ENCODE measurements at regions not wholly inside any gene's neighbourhood (a gene's known extent, or its start where the extent isn't known, plus 50 kb on each side); places are given as distances from the start of the nearest gene placed in this dataset.

DNA sequence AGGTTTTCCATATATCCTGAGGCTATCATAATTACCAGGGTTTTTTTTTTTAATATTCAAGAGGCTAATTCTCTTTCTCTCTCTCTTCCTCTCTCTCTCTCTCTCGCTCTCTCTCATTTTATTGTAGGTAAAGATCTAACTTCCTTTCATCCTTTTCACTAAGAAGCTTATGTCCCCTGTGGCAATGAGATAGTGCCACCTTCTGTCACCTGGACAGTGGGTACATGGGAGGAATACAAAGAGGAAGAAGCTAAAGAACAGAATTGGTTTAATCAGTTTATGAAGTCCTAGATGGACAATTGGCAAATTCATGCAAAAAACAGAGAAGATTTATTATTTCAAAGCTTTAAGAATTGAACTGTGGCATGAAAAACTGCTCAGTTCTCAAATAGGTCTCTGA is 1582.3 kb upstream of the TMEFF2 start:
- TF ChIP-seq POLR2A (IDR thresholded peaks at IDR 0.05): no peak
- TF ChIP-seq, protein P1, sequence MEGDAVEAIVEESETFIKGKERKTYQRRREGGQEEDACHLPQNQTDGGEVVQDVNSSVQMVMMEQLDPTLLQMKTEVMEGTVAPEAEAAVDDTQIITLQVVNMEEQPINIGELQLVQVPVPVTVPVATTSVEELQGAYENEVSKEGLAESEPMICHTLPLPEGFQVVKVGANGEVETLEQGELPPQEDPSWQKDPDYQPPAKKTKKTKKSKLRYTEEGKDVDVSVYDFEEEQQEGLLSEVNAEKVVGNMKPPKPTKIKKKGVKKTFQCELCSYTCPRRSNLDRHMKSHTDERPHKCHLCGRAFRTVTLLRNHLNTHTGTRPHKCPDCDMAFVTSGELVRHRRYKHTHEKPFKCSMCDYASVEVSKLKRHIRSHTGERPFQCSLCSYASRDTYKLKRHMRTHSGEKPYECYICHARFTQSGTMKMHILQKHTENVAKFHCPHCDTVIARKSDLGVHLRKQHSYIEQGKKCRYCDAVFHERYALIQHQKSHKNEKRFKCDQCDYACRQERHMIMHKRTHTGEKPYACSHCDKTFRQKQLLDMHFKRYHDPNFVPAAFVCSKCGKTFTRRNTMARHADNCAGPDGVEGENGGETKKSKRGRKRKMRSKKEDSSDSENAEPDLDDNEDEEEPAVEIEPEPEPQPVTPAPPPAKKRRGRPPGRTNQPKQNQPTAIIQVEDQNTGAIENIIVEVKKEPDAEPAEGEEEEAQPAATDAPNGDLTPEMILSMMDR (IDR thresholded peaks at IDR 0.05): no peak
- TF ChIP-seq EP300 (IDR thresholded peaks at IDR 0.05): no peak
- no peak for TF ChIP-seq POLR2AphosphoS5 (IDR thresholded peaks at IDR 0.05)

Measured in suprapubic skin (tissue), 4 donors.